ENCODE measurements at regions not wholly inside any gene's neighbourhood (a gene's known extent, or its start where the extent isn't known, plus 50 kb on each side); places are given as distances from the start of the nearest gene placed in this dataset.

DNA sequence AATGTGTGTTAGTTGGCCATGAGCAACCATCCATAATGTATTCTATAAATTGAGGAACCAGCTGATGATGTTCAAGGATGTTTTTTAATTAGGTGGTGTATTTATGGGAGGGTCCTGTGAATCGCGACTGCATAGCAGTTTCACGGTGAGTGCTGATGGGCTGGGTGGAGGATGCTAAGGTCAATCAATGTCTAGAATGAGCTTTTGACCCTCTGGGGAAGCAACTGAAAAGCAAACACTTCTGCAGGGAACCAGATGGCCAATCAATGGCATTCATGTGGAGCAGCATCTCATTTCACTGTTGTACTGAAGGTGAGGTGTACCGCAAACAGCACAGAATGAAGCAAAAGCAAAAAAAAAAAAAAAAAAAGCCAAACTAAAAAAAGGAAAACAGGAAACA, 676.1 kb upstream of the TMEM132C start:
- Histone ChIP-seq H2BK5ac (ENCODE audit: low read depth, low read length) (no peak overlapping the region), H3K56ac (replicated peaks; ENCODE audit: insufficient read length, low read depth, low read length) (no peak overlapping the region), H2BK12ac (ENCODE audit: low read depth, low read length) (peak overlapping the region; percentile 22; the same call in 1 of the 2 replicates), H3K9ac (replicated peaks in 1 of 4; ENCODE audit: extremely low read depth in 1 of 4, low read depth in 3 of 4, low read length in 3 of 4) (no peak overlapping the region), H3K14ac (ENCODE audit: insufficient read length) (no peak overlapping the region), H4K8ac (ENCODE audit: extremely low read depth, insufficient read depth, low read length) (no peak overlapping the region), H3K4me2 (ENCODE audit: insufficient read depth in 1 of 2, low read depth in 2 of 2, low read length in 2 of 2) (no peak overlapping the region), H3K18ac (ENCODE audit: extremely low read depth, low read length) (no peak overlapping the region; the same call in 1 of the 2 replicates), H3K4ac (replicated peaks; ENCODE audit: insufficient read length, low read depth, low read length) (no peak overlapping the region), H2BK120ac (replicated peaks; ENCODE audit: low read depth, low read length) (no peak overlapping the region), H3K79me1 (ENCODE audit: low read depth, low read length) (no peaks in the 10 kb centered on the region), H3K27me3 (replicated peaks in 1 of 4; ENCODE audit: control insufficient read depth in 3 of 4, extremely low read depth in 1 of 4, insufficient read depth in 3 of 4, low read length in 3 of 4) (no peaks in the 10 kb centered on the region), H3K79me2 (ENCODE audit: control insufficient read depth in 1 of 2, insufficient read depth in 2 of 2, low read length in 2 of 2) (no peaks in the 10 kb centered on the region), H4K91ac (replicated peaks; ENCODE audit: insufficient read length, low read length) (no peak overlapping the region), H3K4me1 (replicated peaks in 1 of 4; ENCODE audit: control insufficient read depth in 3 of 4, insufficient read depth in 4 of 4, low read length in 3 of 4) (peaks cover 9 to 21% (median 16%) of the 10 kb centered on the region in 4 experiments), H3K4me3 (ENCODE audit: extremely low read depth in 1 of 4, insufficient read depth in 2 of 4, low read depth in 3 of 4, low read length in 4 of 4) (no peak overlapping the region), H3K23me2 (ENCODE audit: low read depth, low read length) (no peaks in the 10 kb centered on the region), H3K9me3 (ENCODE audit: insufficient read depth in 2 of 2, low read depth in 1 of 2, low read length in 1 of 2) (0 out of 4 replicates have a peak, but pooled peaks cover 0 to 7% of the 10 kb centered on the region in 2 experiments), H4K20me1 (replicated peaks in 1 of 2; ENCODE audit: control insufficient read depth in 1 of 2, insufficient read depth in 2 of 2, low read length in 2 of 2) (no peaks in the 10 kb centered on the region), H2AK5ac (ENCODE audit: low read depth, low read length) (no peak overlapping the region), H2AFZ (ENCODE audit: low read length) (no peak overlapping the region), H4K5ac (ENCODE audit: insufficient read length, low read depth, low read length) (no peak overlapping the region), H3K23ac (ENCODE audit: insufficient read length) (no peak overlapping the region), H2BK20ac (ENCODE audit: low read length) (no peak overlapping the region), H3K36me3 (ENCODE audit: control insufficient read depth in 2 of 4, insufficient read depth in 4 of 4, low read length in 3 of 4) (no peaks in the 10 kb centered on the region), H2BK15ac (ENCODE audit: low read length) (no peak overlapping the region), H3K27ac (ENCODE audit: low read depth, low read length) (no peak overlapping the region)
- DNase-seq (ENCODE audit: low read depth in 1 of 2, low spot score in 2 of 2) (no peak), FAIRE-seq (no peak)
- ChIA-PET CTCF (ENCODE audit: partially characterized antibody) (interaction anchor here (0.6 to 1.3 kb wide), 2 partner anchors 121 to 1311 kb away, joined by 3 to 6 read pairs; no protein-coding TSS in a partner anchor), POLR2A (ENCODE audit: partially characterized antibody) (no interaction called here)
- 96% methylated on average over 4 of the region's 4 CpGs; no CpG with 5 or more reads in 1 of the 2 experiments for WGBS, 2 experiments (ENCODE audit: extremely low coverage in 1 of 2, insufficient coverage in 1 of 2, insufficient read length in 1 of 2, insufficient replicate concordance in 2 of 2, low coverage in 1 of 2, low lambda C conversion rate in 2 of 2, missing lambda C conversion rate in 1 of 2)
- TF ChIP-seq, protein P1, sequence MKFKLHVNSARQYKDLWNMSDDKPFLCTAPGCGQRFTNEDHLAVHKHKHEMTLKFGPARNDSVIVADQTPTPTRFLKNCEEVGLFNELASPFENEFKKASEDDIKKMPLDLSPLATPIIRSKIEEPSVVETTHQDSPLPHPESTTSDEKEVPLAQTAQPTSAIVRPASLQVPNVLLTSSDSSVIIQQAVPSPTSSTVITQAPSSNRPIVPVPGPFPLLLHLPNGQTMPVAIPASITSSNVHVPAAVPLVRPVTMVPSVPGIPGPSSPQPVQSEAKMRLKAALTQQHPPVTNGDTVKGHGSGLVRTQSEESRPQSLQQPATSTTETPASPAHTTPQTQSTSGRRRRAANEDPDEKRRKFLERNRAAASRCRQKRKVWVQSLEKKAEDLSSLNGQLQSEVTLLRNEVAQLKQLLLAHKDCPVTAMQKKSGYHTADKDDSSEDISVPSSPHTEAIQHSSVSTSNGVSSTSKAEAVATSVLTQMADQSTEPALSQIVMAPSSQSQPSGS (IDR thresholded peaks at IDR 0.05; ENCODE audit: low read length): no peak
- no peak for TF ChIP-seq CREB1 (IDR thresholded peaks at IDR 0.05)
